Kasumi-1 (cell line): ENCODE measurements at regions not wholly inside any gene's neighbourhood (a gene's known extent, or its start where the extent isn't known, plus 50 kb on each side); places are given as distances from the start of the nearest gene placed in this dataset.
"Not testable (repeated sequence)": the region's sequence is repeated elsewhere in the genome, so short reads cannot be mapped to it uniquely, and the experiment has no call there.

Experiments used
- DNase-seq, 2 experiments: peaks; one replicate each; lab custom pipeline; 2025; lab: John Stamatoyannopoulos, UW

- DNase-seq: no peak
Measured at GRCh38 chr16:48105976-48106375, 49.8 kb downstream of the ABCC12 start.

DNA sequence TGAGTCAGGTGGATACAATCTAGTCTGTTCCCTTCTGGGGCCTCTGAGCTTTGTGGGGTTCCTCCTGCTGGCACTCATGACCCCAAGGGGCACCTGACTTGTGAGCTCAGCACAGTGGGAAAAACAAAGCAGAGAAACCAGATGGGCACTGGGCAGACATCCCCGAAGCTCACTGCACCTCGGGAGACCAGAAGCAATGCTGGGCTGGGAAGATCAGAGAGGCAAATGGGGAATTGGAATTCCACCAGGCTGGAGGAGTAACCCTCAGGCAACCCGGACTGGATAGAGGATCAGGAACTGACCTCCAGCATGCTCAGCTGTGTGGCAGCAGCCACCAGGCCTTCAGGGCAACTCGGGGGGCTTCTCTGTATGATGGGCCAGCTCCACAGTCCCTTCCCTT, 50.3 kb downstream of the ABCC12 start:
- DNase-seq: no peak

DNA sequence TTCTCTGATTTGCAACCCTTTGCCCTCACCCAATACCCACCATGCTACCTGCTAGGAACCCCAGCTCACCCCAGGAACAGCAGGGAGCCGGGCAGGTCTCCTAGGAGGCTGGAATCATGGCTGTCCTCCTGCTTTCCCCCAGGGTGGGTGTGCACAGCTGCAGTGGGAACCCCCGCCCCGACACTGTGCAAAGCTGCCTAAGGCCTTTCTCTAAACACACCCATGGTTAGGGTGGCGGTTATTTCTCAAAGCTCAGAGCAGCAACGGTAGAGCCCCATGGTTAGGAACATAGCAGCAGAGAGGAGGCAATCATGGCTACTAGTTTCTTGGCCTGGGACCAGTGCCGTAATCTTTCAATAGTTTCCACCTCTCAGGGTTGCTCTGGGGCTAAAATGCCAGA, 52.2 kb downstream of the ABCC12 start:
- no peak for DNase-seq

DNA sequence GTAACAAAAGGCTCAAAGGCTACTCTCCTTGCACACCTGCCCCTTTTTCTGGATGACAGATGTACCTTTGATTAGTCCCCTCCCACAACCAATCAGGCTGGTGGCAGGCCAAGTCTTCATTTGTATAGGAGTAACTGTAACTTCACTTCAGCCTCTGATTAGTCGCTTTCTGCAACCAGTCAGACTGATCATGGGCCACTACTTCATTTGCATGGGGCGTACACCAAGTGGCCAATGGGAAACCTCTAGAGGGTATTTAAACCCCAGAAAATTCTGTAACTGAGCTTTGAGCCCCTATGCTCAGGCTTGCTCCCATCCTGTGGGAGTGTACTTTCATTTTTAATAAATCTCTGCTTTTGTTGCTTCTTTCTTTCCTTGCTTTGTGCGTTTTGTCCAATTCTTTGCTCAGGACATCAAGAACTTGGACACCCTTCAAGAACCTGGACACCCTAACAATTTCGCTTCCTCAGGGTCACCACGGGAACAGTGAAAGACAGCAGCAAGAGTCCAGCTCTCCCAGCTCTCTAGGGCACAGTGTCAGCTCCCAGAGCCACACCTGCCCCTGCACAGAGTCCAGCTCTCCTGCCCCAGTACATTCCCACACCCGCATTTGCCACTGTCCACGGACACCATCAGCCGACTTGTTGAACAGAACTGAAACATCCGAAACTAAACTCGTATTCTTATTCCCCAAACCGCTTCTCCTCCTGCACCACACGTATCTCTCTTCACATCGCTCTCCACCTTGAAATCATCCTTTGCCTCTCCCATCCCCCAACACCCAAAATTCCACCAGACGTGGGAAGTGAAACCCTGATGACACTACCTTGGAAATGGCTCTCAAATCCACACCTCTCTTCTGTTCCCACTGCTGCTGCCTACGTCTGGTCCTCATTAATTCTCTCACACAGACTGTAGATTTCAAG, 53.4 kb downstream of the ABCC12 start:
- no peak for DNase-seq

- DNase-seq: no peak
Measured at GRCh38 chr16:48101069-48101674, 54.6 kb downstream of the ABCC12 start.

DNA sequence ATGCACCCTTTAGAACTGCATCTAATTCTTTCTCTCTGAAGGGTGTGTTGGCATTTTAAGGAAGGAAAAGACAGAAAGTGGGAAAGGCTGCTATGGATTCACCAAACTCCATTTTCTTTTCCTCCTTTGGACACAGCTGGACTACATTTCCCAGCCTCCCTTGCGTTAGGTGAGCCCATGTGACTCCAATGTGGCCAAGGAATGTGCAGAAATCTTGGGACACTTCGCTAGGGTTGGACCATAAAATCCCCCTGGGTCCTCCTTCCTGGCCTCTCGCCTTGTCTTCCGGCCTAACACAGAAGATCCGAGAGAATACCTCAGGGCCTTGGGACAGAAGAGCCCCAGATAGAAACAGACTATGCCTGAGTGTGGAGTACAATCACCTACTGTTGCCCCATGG, 56.3 kb downstream of the ABCC12 start:
- DNase-seq: no peak

DNA sequence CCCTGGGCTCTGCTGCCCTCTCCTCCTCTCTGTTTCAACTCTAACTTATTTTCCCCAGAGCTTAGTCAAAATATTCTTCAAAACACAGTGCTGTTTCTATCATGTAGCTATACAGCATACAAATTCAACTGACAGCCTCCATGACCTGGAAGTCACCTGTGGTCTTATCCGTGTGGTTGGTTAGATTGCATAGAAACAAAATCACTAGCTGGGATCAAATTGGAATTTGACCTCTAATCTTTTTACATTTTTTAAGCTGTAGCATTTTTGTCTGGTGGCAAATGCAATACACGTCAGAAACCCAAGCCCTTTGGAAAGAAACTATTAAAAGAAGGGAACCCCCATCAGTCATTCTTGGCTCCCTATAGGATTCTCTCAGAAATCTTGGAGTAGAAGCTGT, 57.3 kb downstream of the ABCC12 start:
- DNase-seq: no peak

DNA sequence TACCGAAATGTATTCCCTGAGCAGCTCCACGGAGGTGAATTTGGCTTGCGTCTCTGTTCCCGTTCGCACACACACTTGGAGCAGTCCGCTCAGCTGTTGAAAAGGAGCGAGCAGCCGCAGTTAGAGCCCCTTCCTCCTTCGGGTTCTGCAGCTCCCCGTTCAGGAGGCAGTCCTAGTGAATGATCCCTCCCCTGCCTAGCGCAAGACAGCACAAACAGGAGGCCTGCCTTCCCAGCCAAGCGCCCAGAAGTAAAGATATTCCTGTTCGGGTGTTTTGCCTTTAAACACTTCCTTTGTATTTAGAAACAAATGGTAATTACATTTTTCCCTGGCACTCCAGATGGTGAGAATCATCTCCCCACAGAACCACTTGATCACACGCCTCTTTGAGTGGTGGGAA, 64.7 kb downstream of the ABCC12 start:
- DNase-seq: no peak

GRCh38 chr16:48089053-48089792, 66.6 kb downstream of the ABCC12 start:
- no peak for DNase-seq

- no peak for DNase-seq
Measured at GRCh38 chr16:48087639-48088038, 68.2 kb downstream of the ABCC12 start.

DNA sequence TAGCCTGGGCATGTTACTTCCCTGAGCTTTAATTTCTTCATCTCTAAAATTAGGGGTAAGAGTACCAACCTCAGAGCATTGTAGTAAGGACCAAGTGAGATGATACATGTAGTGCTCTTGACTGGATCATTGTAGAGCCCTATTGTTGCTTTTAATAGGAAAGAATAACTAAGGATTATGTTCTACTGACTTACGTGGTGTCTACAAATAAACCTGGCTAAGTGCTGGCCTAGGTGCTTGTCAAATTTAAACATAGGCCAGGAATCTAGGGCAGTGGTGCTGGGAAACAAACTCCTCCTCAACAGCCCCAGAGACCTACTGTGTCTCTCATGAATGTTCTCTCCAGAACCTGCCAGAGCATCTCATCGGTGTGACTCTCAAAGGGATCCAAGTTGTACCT, 69.4 kb downstream of the ABCC12 start:
- DNase-seq: no peak

DNA sequence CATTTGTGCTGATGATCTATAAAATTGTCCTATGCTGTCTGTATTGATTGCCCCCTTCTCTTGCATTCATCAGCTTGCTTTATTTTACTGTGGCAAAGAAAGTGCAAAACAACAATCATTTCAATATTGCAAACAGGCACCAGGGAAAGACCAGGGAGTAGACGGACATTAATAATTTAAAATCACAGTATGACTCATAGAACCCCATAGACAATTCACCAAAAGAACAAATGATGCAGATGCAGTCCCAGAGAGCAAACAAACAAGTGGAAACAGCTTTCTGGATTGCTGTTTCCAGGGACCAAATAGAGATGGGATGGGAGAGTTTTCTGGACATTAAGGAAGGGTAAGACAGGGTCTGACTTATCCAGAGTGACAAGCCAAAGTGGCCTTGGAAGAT, 70.1 kb downstream of the ABCC12 start:
- DNase-seq: no peak

GRCh38 chr16:48084826-48085225, 71.0 kb downstream of the ABCC12 start:
- no peak for DNase-seq

DNA sequence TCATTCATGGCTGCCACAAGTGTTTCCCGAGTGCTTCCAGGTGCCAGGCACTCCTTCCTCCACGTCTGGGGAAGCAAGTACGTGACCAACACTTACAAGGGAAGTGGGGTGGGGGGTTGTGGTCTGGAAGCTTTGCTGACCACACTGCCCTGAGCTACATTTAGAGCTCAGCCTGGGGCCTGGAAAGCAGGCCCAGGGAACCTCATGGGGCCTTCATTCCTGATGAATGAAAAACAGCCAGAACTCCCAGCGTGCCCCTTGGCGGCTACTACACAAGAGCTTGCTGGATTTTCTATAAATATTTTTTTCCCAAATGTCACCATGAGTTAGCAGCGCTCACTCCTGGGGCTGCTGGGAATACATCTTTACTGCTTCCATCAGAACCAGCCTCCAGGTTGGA, 73.3 kb downstream of the ABCC12 start:
- no peak for DNase-seq

- no peak for DNase-seq
Measured at GRCh38 chr16:48081656-48082055, 74.1 kb downstream of the ABCC12 start.

GRCh38 chr16:48076455-48077012, 79.3 kb downstream of the ABCC12 start:
- no peak for DNase-seq

DNA sequence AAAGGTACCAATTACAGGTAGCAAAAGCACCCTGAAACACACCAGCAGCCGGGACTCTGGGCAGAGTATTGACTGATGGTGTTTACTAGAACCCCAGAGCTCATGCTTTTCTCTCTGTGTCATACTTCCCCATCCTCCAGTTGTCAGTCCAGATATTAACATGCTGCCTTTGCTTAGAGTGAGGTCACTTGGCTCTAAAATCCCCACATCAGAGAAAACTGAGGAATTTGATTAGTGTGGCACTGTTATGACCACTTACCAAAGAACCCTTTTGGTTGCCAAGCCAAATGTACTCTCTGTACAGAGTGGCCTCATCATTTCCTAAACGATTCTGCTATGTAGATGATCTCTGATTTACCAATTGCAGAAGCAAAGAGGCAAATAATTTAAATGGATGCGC, 80.4 kb downstream of the ABCC12 start:
- DNase-seq: no peak

GRCh38 chr16:48067388-48067787, 88.4 kb downstream of the ABCC12 start:
- no peak for DNase-seq

DNA sequence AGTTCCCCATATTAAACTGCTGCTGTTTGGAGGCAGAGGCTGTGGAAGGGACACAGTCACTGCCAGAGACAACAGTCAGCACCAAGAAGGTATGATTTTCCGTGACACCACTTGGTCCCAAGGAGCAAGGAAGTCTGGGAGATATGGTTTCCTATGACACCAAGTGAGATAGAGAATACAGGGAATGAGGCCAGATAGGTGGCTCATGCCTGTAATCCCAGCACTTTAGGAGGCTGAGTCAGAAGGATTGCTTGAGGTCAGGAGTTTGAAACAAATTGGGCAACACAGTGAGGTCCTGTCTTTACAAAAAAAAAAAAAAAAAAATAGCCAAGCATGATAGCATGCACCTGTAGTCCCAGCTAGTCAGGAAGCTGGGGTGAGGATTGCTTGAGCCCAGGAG, 90.8 kb downstream of the ABCC12 start:
- no peak for DNase-seq

- DNase-seq: no peak
Measured at GRCh38 chr16:48062681-48063080, 93.1 kb downstream of the ABCC12 start.

GRCh38 chr16:48059936-48060335, 95.9 kb downstream of the ABCC12 start:
- DNase-seq: no peak

GRCh38 chr16:48059190-48059589, 96.6 kb downstream of the ABCC12 start:
- DNase-seq: not testable (repeated sequence)

- no peak for DNase-seq
Measured at GRCh38 chr16:48057048-48057447, 98.7 kb downstream of the ABCC12 start.
